MM.1S (cell line): ENCODE measurements at regions not wholly inside any gene's neighbourhood (a gene's known extent, or its start where the extent isn't known, plus 50 kb on each side); places are given as distances from the start of the nearest gene placed in this dataset.

Source experiments
- EZH2 ChIP-seq: fragments of 300-600 bp; sonication (generic); optimal IDR thresholded peaks from 2 replicates; pipeline ENCODE3; 2017; ENCODE audit warnings: low read depth, mild to moderate bottlenecking, antibody characterized with exemption, low read length, mixed read lengths
- TF ChIP-seq, protein P1 (sequence below): fragments of 300-600 bp; sonication (generic); IDR thresholded peaks from 2 replicates; pipeline ENCODE4 v1.5.1; 2016; ENCODE audit warnings: antibody characterized with exemption, low read length, mixed read lengths

DNA sequence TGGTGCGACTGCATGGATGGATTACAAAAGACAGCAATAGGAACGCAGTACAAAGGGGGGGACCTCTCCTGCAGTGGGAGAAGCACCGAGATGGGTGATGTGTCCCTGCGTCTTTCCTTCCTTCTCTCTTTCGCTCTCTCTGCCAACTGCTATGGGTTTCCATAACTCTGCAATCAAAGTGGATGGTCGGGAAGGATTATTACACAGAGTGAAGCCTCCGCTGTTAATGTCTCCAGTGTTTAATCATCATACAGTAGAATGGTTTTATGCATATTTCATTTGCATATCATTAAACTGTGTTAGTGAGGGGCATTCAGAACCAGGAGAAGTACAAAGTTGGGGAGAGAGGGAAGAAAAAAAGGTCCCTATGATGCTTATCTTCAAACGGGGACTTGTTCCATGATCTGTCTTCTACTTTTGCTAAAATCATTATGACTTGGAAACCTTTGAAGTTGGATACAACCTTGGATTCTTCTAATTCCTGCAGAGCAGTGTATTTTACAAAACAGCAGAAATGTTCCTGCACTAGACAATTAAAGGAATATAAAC is 255.9 kb upstream of the PMFBP1 start:
- no peak for TF ChIP-seq EZH2
- TF ChIP-seq, protein P1, sequence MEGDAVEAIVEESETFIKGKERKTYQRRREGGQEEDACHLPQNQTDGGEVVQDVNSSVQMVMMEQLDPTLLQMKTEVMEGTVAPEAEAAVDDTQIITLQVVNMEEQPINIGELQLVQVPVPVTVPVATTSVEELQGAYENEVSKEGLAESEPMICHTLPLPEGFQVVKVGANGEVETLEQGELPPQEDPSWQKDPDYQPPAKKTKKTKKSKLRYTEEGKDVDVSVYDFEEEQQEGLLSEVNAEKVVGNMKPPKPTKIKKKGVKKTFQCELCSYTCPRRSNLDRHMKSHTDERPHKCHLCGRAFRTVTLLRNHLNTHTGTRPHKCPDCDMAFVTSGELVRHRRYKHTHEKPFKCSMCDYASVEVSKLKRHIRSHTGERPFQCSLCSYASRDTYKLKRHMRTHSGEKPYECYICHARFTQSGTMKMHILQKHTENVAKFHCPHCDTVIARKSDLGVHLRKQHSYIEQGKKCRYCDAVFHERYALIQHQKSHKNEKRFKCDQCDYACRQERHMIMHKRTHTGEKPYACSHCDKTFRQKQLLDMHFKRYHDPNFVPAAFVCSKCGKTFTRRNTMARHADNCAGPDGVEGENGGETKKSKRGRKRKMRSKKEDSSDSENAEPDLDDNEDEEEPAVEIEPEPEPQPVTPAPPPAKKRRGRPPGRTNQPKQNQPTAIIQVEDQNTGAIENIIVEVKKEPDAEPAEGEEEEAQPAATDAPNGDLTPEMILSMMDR: no peak
